ENCODE measurements at regions not wholly inside any gene's neighbourhood (a gene's known extent, or its start where the extent isn't known, plus 50 kb on each side); places are given as distances from the start of the nearest gene placed in this dataset.

DNA sequence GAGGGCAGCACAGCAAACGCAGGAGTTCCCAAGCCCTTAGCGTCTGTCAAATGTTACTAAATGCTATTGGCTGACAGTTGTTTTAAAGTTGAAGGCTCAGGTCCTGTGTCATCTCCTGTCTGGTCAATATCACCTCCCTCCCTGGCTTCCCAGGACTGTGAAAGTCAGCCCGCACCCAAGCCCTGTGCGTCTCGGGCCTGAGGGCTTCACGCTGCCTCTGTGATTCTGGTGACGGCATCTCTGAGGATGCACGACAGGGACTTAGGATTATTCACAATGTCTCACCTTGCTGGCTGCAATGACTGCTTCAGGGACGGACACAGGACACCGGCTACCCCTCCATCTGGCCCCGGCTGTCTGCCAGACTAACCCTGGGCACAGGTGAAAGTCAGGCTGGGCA lies 415.3 kb downstream of the CTTN start:
- peaks cover 12% of the 10 kb centered on the region; the same call in 2 of the 3 replicates for H3K36me3 Mint-ChIP-seq (ENCODE audit: low read depth)
- no peak overlapping the region for H3K27ac Mint-ChIP-seq
- no peaks in the 10 kb centered on the region for H3K36me3 ChIP-seq (ENCODE audit: insufficient read depth)
- no peaks in the 10 kb centered on the region for H3K9me3 Mint-ChIP-seq
- ATAC-seq = no peak
- no peak overlapping the region for H3K4me2 ChIP-seq
- no peak overlapping the region for H3K27ac ChIP-seq (ENCODE audit: low read depth)
- TF ChIP-seq EZH2 (IDR thresholded peaks at IDR 0.05; ENCODE audit: low read depth, unreplicated experiment) = no peak
- TF ChIP-seq STAT1 (IDR thresholded peaks at IDR 0.05; ENCODE audit: unreplicated experiment) = no peak
- TF ChIP-seq, protein P1, sequence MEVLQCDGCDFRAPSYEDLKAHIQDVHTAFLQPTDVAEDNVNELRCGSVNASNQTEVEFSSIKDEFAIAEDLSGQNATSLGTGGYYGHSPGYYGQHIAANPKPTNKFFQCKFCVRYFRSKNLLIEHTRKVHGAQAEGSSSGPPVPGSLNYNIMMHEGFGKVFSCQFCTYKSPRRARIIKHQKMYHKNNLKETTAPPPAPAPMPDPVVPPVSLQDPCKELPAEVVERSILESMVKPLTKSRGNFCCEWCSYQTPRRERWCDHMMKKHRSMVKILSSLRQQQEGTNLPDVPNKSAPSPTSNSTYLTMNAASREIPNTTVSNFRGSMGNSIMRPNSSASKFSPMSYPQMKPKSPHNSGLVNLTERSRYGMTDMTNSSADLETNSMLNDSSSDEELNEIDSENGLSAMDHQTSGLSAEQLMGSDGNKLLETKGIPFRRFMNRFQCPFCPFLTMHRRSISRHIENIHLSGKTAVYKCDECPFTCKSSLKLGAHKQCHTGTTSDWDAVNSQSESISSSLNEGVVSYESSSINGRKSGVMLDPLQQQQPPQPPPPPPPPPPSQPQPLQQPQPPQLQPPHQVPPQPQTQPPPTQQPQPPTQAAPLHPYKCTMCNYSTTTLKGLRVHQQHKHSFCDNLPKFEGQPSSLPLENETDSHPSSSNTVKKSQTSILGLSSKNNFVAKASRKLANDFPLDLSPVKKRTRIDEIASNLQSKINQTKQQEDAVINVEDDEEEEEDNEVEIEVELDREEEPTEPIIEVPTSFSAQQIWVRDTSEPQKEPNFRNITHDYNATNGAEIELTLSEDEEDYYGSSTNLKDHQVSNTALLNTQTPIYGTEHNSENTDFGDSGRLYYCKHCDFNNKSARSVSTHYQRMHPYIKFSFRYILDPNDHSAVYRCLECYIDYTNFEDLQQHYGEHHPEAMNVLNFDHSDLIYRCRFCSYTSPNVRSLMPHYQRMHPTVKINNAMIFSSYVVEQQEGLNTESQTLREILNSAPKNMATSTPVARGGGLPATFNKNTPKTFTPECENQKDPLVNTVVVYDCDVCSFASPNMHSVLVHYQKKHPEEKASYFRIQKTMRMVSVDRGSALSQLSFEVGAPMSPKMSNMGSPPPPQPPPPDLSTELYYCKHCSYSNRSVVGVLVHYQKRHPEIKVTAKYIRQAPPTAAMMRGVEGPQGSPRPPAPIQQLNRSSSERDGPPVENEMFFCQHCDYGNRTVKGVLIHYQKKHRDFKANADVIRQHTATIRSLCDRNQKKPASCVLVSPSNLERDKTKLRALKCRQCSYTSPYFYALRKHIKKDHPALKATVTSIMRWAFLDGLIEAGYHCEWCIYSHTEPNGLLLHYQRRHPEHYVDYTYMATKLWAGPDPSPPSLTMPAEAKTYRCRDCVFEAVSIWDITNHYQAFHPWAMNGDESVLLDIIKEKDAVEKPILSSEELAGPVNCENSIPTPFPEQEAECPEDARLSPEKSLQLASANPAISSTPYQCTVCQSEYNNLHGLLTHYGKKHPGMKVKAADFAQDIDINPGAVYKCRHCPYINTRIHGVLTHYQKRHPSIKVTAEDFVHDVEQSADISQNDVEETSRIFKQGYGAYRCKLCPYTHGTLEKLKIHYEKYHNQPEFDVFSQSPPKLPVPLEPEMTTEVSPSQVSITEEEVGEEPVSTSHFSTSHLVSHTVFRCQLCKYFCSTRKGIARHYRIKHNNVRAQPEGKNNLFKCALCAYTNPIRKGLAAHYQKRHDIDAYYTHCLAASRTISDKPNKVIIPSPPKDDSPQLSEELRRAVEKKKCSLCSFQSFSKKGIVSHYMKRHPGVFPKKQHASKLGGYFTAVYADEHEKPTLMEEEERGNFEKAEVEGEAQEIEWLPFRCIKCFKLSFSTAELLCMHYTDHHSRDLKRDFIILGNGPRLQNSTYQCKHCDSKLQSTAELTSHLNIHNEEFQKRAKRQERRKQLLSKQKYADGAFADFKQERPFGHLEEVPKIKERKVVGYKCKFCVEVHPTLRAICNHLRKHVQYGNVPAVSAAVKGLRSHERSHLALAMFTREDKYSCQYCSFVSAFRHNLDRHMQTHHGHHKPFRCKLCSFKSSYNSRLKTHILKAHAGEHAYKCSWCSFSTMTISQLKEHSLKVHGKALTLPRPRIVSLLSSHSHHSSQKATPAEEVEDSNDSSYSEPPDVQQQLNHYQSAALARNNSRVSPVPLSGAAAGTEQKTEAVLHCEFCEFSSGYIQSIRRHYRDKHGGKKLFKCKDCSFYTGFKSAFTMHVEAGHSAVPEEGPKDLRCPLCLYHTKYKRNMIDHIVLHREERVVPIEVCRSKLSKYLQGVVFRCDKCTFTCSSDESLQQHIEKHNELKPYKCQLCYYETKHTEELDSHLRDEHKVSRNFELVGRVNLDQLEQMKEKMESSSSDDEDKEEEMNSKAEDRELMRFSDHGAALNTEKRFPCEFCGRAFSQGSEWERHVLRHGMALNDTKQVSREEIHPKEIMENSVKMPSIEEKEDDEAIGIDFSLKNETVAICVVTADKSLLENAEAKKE (CRISPR knock-in tag; IDR thresholded peaks at IDR 0.05) = no peak
- TF ChIP-seq EZH2phosphoT487 (IDR thresholded peaks at IDR 0.05; ENCODE audit: unreplicated experiment) = no peak
- TF ChIP-seq, protein P2, sequence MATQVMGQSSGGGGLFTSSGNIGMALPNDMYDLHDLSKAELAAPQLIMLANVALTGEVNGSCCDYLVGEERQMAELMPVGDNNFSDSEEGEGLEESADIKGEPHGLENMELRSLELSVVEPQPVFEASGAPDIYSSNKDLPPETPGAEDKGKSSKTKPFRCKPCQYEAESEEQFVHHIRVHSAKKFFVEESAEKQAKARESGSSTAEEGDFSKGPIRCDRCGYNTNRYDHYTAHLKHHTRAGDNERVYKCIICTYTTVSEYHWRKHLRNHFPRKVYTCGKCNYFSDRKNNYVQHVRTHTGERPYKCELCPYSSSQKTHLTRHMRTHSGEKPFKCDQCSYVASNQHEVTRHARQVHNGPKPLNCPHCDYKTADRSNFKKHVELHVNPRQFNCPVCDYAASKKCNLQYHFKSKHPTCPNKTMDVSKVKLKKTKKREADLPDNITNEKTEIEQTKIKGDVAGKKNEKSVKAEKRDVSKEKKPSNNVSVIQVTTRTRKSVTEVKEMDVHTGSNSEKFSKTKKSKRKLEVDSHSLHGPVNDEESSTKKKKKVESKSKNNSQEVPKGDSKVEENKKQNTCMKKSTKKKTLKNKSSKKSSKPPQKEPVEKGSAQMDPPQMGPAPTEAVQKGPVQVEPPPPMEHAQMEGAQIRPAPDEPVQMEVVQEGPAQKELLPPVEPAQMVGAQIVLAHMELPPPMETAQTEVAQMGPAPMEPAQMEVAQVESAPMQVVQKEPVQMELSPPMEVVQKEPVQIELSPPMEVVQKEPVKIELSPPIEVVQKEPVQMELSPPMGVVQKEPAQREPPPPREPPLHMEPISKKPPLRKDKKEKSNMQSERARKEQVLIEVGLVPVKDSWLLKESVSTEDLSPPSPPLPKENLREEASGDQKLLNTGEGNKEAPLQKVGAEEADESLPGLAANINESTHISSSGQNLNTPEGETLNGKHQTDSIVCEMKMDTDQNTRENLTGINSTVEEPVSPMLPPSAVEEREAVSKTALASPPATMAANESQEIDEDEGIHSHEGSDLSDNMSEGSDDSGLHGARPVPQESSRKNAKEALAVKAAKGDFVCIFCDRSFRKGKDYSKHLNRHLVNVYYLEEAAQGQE (IDR thresholded peaks at IDR 0.05; ENCODE audit: unreplicated experiment) = no peak
- TF ChIP-seq, protein P3, sequence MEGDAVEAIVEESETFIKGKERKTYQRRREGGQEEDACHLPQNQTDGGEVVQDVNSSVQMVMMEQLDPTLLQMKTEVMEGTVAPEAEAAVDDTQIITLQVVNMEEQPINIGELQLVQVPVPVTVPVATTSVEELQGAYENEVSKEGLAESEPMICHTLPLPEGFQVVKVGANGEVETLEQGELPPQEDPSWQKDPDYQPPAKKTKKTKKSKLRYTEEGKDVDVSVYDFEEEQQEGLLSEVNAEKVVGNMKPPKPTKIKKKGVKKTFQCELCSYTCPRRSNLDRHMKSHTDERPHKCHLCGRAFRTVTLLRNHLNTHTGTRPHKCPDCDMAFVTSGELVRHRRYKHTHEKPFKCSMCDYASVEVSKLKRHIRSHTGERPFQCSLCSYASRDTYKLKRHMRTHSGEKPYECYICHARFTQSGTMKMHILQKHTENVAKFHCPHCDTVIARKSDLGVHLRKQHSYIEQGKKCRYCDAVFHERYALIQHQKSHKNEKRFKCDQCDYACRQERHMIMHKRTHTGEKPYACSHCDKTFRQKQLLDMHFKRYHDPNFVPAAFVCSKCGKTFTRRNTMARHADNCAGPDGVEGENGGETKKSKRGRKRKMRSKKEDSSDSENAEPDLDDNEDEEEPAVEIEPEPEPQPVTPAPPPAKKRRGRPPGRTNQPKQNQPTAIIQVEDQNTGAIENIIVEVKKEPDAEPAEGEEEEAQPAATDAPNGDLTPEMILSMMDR (conservative IDR thresholded peaks at IDR 0.05; ENCODE audit: low read depth in 2 of 2) = no peak
- TF ChIP-seq JUNB (IDR thresholded peaks at IDR 0.05; ENCODE audit: unreplicated experiment) = no peak
- TF ChIP-seq ZNF331 (CRISPR knock-in tag; IDR thresholded peaks at IDR 0.05; ENCODE audit: low read depth) = no peak
- TF ChIP-seq ZNF114 (CRISPR knock-in tag; IDR thresholded peaks at IDR 0.05) = no peak
- TF ChIP-seq NANOG (IDR thresholded peaks at IDR 0.05; ENCODE audit: borderline replicate concordance) = no peak
- TF ChIP-seq, protein P4, sequence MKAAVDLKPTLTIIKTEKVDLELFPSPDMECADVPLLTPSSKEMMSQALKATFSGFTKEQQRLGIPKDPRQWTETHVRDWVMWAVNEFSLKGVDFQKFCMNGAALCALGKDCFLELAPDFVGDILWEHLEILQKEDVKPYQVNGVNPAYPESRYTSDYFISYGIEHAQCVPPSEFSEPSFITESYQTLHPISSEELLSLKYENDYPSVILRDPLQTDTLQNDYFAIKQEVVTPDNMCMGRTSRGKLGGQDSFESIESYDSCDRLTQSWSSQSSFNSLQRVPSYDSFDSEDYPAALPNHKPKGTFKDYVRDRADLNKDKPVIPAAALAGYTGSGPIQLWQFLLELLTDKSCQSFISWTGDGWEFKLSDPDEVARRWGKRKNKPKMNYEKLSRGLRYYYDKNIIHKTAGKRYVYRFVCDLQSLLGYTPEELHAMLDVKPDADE (IDR thresholded peaks at IDR 0.05) = no peak
- TF ChIP-seq CREB1 (CRISPR knock-in tag; IDR thresholded peaks at IDR 0.05; ENCODE audit: low read depth) = no peak
- TF ChIP-seq POLR2AphosphoS5 (IDR thresholded peaks at IDR 0.05; ENCODE audit: low read depth) = no peak
- no peaks in the 10 kb centered on the region for H3K79me2 ChIP-seq (replicated peaks; ENCODE audit: insufficient read depth)
- no peaks in the 10 kb centered on the region for H3K27me3 ChIP-seq (ENCODE audit: insufficient read depth)
- H3K4me1 ChIP-seq (ENCODE audit: insufficient read depth) = no peaks in the 10 kb centered on the region
- H3K4me3 Mint-ChIP-seq = no peak overlapping the region
- no peak overlapping the region for H2AFZ ChIP-seq
- peaks cover 4% of the 10 kb centered on the region for H3K4me1 Mint-ChIP-seq
- no peak for DNase-seq (ENCODE audit: low spot score)
- 0 out of 2 replicates have a peak, but pooled peaks cover 4% of the 10 kb centered on the region for H4K20me1 ChIP-seq (replicated peaks; ENCODE audit: insufficient read depth)
- H3K9me2 ChIP-seq (ENCODE audit: insufficient read depth) = peaks cover 9% of the 10 kb centered on the region; the same call in 1 of the 2 replicates
- H3K4me3 ChIP-seq = no peak overlapping the region
- H3F3A ChIP-seq (replicated peaks; ENCODE audit: low read depth) = no peaks in the 10 kb centered on the region
- H3K27me3 Mint-ChIP-seq (ENCODE audit: insufficient read depth, low read depth, poor library complexity) = peaks cover 21% of the 10 kb centered on the region

All from GM23338 (cell line).